Fibroblast of villous mesenchyme (primary cell): ENCODE measurements at regions not wholly inside any gene's neighbourhood (a gene's known extent, or its start where the extent isn't known, plus 50 kb on each side); places are given as distances from the start of the nearest gene placed in this dataset.
"Not testable (repeated sequence)": the region's sequence is repeated elsewhere in the genome, so short reads cannot be mapped to it uniquely, and the experiment has no call there.

Experiments
- DNase-seq: peaks from one replicate; pipeline ENCODE4 v3.0.0-alpha.2; 2010; ENCODE audit warnings: low read depth
- H3K4me3 ChIP-seq: 2 replicates; pipeline ENCODE4 v1.5.1; 2011; ENCODE audit warnings: low read depth, mild to moderate bottlenecking, low read length
- TF ChIP-seq, protein P1 (sequence below): IDR thresholded peaks from 2 replicates; pipeline ENCODE4 v1.5.1; 2012; ENCODE audit warnings: low read depth, mild to moderate bottlenecking, low read length; ENCODE audit not compliant: insufficient read depth

DNA sequence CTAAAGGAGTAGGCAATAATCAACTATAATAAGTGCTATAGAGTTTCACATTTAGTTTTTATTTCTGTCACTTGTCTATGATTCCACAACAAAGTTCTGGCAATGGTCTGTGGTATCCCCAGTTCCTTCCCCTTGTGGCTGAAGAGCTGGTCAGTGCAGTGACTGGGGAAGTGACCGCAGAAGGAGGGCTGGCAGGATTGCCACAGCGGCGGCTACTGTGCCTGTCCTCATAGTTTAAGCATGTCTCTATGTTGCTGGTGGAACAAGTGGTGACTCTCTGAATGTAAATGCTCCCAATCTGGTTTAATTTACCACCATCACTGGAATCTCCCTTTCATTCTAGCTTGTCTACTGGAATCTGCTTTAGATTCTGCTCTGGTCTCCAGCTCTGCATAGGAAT is 170.6 kb upstream of the GK2 start:
- TF ChIP-seq, protein P1, sequence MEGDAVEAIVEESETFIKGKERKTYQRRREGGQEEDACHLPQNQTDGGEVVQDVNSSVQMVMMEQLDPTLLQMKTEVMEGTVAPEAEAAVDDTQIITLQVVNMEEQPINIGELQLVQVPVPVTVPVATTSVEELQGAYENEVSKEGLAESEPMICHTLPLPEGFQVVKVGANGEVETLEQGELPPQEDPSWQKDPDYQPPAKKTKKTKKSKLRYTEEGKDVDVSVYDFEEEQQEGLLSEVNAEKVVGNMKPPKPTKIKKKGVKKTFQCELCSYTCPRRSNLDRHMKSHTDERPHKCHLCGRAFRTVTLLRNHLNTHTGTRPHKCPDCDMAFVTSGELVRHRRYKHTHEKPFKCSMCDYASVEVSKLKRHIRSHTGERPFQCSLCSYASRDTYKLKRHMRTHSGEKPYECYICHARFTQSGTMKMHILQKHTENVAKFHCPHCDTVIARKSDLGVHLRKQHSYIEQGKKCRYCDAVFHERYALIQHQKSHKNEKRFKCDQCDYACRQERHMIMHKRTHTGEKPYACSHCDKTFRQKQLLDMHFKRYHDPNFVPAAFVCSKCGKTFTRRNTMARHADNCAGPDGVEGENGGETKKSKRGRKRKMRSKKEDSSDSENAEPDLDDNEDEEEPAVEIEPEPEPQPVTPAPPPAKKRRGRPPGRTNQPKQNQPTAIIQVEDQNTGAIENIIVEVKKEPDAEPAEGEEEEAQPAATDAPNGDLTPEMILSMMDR: no peak
- no peak for DNase-seq
- H3K4me3 ChIP-seq: no peak overlapping the region

DNA sequence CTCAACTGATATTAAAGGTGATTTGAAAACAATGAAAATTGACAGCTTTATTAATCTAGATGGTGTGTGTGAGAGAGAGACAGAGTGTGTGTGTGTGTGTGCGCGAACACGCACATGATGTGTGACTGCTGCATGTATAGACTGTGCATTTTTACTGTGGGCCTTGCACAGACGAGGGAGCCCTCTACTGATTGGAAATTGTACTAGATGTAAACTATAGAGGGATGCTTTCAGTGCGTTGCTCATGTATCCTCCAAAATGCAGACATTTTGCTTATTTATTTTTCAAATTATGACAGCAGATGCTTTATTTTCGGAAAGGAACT is 168.4 kb upstream of the GK2 start:
- peak; percentile 42 for DNase-seq
- H3K4me3 ChIP-seq: no peak overlapping the region
- TF ChIP-seq, protein P1: peak; percentile 59

DNA sequence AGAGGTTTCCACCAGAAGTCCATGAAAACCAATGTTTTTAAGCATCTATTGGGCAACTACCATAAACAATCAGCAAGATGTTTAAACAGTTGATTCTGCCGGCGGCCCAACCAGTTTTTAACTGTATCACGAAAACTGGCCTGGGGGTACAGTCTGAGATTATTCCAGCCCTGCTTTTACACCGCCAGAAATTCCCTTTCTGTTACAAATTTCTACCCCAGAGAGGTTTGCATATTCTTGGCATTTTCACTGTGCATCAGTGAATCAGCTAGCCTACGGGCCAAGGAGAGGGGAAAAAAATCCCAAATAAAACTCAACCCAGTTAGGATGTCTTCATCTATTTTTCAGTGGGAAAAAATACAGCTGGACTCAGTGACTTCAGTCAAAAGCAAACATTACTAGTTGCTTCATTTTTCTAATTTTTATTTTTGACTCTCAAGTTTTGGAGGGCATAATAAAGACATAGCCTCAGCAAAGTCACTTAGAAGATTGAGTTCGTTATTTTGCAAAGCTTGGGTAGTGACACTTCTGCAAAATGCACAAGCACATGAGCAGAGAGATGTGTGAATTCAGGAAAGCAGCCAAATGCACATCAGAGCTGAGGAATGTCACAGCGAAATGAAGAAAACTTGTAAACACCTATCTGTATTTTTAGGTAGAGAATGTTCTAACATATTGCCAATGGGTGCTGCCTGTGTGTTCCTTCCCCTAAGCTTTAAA is 167.8 kb upstream of the GK2 start:
- DNase-seq: peak; percentile 19
- no peak overlapping the region for H3K4me3 ChIP-seq
- TF ChIP-seq, protein P1: no peak

DNA sequence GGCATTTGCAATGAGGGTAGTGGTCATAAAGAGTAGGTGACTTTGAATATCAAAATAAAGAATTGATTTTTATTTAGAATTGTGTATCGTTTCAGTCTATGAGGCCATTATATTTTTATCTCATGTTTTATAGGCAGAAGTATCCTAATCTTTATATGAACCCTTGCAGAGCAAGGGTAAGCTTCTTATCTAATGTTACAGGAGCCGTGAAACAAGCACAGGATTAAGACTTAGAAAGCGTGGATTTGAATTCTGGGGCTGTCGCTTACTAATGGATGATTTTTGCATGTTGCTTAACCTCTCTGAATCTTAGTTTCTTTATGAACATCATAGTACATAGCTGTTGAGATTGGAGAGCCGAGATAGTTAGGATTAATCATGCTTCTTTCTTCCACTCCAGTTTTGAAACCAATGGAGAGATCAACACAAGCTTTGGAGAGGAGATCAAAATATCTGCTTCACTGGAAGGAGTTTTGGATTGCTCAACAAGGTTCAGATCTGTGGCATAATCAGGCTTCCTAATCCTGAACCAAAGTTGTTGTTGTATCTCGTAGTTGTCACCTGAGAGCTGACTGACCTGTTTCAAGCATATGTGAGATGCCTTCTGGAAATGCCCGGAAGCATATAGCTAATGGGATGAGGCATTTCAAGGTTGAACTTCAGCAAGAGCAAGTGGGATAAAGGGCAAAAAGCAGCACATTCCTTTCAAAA is 166.9 kb upstream of the GK2 start:
- H3K4me3 ChIP-seq: no peak overlapping the region
- peak; percentile 8 for DNase-seq
- TF ChIP-seq, protein P1: no peak

DNA sequence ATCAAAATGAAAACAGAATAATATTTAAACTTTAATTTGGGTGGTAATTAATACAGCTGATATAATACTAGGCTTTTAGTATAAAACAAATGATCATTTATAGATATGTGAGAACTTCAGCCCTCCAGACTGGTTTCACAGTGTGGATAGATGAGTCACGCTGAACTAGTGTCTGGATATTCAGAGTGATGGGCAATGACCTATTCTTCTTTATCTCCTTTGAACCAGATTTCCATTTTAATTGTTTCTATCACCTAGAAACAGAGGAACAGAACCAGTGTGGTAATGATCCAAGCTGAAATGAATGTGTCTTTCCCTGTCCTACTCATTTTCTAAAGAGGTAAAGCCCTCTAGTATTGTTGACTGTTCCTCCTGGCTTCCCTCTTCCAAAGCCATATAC is 155.2 kb upstream of the GK2 start:
- TF ChIP-seq, protein P1: no peak
- H3K4me3 ChIP-seq: no peak overlapping the region
- DNase-seq: no peak

DNA sequence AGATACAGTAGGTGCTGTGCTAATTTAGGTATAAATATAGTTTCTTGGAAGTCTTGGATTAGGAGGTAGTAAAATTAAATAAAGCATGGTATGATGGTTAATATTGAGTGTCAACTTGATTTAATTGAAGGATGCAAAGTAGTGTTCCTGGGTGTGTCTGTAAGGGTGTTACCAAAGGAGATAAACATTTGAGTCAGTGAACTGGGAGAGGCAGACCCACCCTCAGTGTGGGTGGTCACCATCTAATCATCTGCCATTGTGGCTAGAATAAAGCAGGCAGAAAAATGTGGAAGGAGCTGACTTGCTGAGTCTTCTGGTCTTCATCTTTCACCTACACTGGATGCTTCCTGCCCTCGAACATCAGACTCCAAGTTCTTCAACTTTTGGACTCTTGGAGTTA is 153.7 kb upstream of the GK2 start:
- no peak for DNase-seq
- TF ChIP-seq, protein P1: no peak
- H3K4me3 ChIP-seq: no peak overlapping the region

DNA sequence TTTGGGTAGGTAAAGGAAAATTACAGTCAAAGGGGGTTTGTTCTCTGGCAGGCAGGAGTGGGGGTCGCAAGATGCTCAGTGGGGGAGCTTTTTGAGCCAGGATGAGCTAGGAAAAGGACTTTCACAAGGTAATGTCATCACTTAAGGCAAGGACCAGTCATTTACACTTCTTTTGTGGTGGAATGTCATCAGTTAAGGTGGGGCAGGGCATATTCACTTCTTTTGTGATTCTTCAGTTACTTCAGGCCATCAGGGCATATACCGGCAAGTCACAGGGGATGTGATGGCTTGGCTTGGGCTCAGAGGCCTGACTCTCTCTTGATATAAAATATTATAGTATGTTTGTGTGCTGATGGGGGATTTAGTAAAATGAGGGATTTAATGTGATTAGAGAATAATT is 151.4 kb upstream of the GK2 start:
- DNase-seq, H3K4me3 ChIP-seq: not testable (repeated sequence)
